ENCODE measurements at regions not wholly inside any gene's neighbourhood (a gene's known extent, or its start where the extent isn't known, plus 50 kb on each side); places are given as distances from the start of the nearest gene placed in this dataset.

- no peak overlapping the region for H2AFZ ChIP-seq (ENCODE audit: control insufficient read depth, low read length)
- H3K9me1 ChIP-seq (ENCODE audit: control insufficient read depth, extremely low read depth, insufficient read depth, low read length), result no peaks in the 10 kb centered on the region
- no peaks in the 10 kb centered on the region for H4K20me1 ChIP-seq (ENCODE audit: control insufficient read depth, extremely low read depth, insufficient read depth, low read length)
- no peak overlapping the region for H3K4me3 ChIP-seq (ENCODE audit: control insufficient read depth in 2 of 3, extremely low read depth in 1 of 3, insufficient read depth in 2 of 3, low read depth in 1 of 3, low read length in 3 of 3)
- H3K4me1 ChIP-seq (ENCODE audit: control insufficient read depth, extremely low read depth, insufficient read depth, low read length), result no peaks in the 10 kb centered on the region
- H3K36me3 ChIP-seq (ENCODE audit: control insufficient read depth in 2 of 2, extremely low read depth in 1 of 2, insufficient read depth in 2 of 2, low read length in 2 of 2), result no peaks in the 10 kb centered on the region
- no peak overlapping the region for H3K9ac ChIP-seq (ENCODE audit: control insufficient read depth, extremely low read depth, insufficient read depth, low read length)
- H3K27me3 ChIP-seq (ENCODE audit: control insufficient read depth, extremely low read depth, insufficient read depth, low read length), result peaks cover 11% of the 10 kb centered on the region
- no peak for FAIRE-seq
- H3K79me2 ChIP-seq (ENCODE audit: control insufficient read depth, insufficient read depth, low read length), result no peaks in the 10 kb centered on the region
- DNase-seq (ENCODE audit: low read depth, low spot score), result no peak
- TF ChIP-seq CTCF (optimal IDR thresholded peaks at IDR 0.05 in 1 of 3, IDR thresholded peaks at IDR 0.05 in 1 of 3, conservative IDR thresholded peaks at IDR 0.05 in 1 of 3; ENCODE audit: extremely low read depth in 1 of 3, insufficient read depth in 2 of 3, low read length in 3 of 3) (no peak), EZH2 (IDR thresholded peaks at IDR 0.05; ENCODE audit: low read length) (no peak)
- no peaks in the 10 kb centered on the region for H3K9me3 ChIP-seq (ENCODE audit: control insufficient read depth, low read depth, low read length)
- no peak overlapping the region for H3K27ac ChIP-seq (ENCODE audit: control insufficient read depth, insufficient read depth, low read length)
- dilution Hi-C loops (cut with MboI; ENCODE audit: extremely low pct_ligation_motif_present, low sequenced_read_pairs), result no loop called here
- H3K4me2 ChIP-seq (ENCODE audit: control insufficient read depth, extremely low read depth, insufficient read depth, low read depth, low read length), result no peak overlapping the region
These were observed 70.8 kb downstream of the RWDD3 start for GRCh38 chr1:95304803-95305202.

GRCh38 chr1:95308276-95309030 is 74.4 kb downstream of the RWDD3 start:
- DNase-seq (ENCODE audit: low read depth, low spot score) (no peak), FAIRE-seq (no peak)
- Histone ChIP-seq H3K79me2 (ENCODE audit: control insufficient read depth, insufficient read depth, low read length) (no peaks in the 10 kb centered on the region), H3K9me3 (ENCODE audit: control insufficient read depth, low read depth, low read length) (no peaks in the 10 kb centered on the region), H3K9me1 (ENCODE audit: control insufficient read depth, extremely low read depth, insufficient read depth, low read length) (no peaks in the 10 kb centered on the region), H2AFZ (ENCODE audit: control insufficient read depth, low read length) (no peak overlapping the region), H3K4me1 (ENCODE audit: control insufficient read depth, extremely low read depth, insufficient read depth, low read length) (no peaks in the 10 kb centered on the region), H4K20me1 (ENCODE audit: control insufficient read depth, extremely low read depth, insufficient read depth, low read length) (no peaks in the 10 kb centered on the region), H3K9ac (ENCODE audit: control insufficient read depth, extremely low read depth, insufficient read depth, low read length) (no peak overlapping the region), H3K4me2 (ENCODE audit: control insufficient read depth, extremely low read depth, insufficient read depth, low read depth, low read length) (no peak overlapping the region), H3K4me3 (ENCODE audit: control insufficient read depth in 2 of 3, extremely low read depth in 1 of 3, insufficient read depth in 2 of 3, low read depth in 1 of 3, low read length in 3 of 3) (no peak overlapping the region), H3K27ac (ENCODE audit: control insufficient read depth, insufficient read depth, low read length) (no peak overlapping the region), H3K27me3 (ENCODE audit: control insufficient read depth, extremely low read depth, insufficient read depth, low read length) (peaks cover 18% of the 10 kb centered on the region), H3K36me3 (ENCODE audit: control insufficient read depth in 2 of 2, extremely low read depth in 1 of 2, insufficient read depth in 2 of 2, low read length in 2 of 2) (no peaks in the 10 kb centered on the region)
- dilution Hi-C loops (cut with MboI; ENCODE audit: extremely low pct_ligation_motif_present, low sequenced_read_pairs), result no loop called here
- no peak for TF ChIP-seq CTCF (optimal IDR thresholded peaks at IDR 0.05 in 1 of 3, IDR thresholded peaks at IDR 0.05 in 1 of 3, conservative IDR thresholded peaks at IDR 0.05 in 1 of 3; ENCODE audit: extremely low read depth in 1 of 3, insufficient read depth in 2 of 3, low read length in 3 of 3)
- no peak for TF ChIP-seq EZH2 (IDR thresholded peaks at IDR 0.05; ENCODE audit: low read length)

Data from keratinocyte (primary cell).